GM23248 (cell line): ENCODE measurements at regions not wholly inside any gene's neighbourhood (a gene's known extent, or its start where the extent isn't known, plus 50 kb on each side); places are given as distances from the start of the nearest gene placed in this dataset.

Experiments
- DNase-seq: peaks from one replicate; pipeline ENCODE4 v3.0.0-alpha.2; 2015
- H2AFZ ChIP-seq: fragments of 200-600 bp; sonication (generic); 2 replicates; pipeline ENCODE4 v1.6.1; 2016; ENCODE audit warnings: antibody characterized with exemption
- H3F3A ChIP-seq: fragments of 200-600 bp; sonication (generic); 2 replicates; pipeline ENCODE4 v1.6.1; 2016; ENCODE audit warnings: mild to moderate bottlenecking, antibody characterized with exemption, mixed run types; ENCODE audit not compliant: insufficient read depth
- H3K27ac ChIP-seq: fragments of 200-600 bp; sonication (generic); 2 replicates; pipeline ENCODE4 v1.5.1; 2016; ENCODE audit warnings: mild to moderate bottlenecking
- H3K27me3 ChIP-seq: fragments of 200-600 bp; sonication (generic); replicated peaks from 2 replicates; pipeline ENCODE4 v1.6.1; 2016; ENCODE audit warnings: mild to moderate bottlenecking; ENCODE audit not compliant: insufficient read depth
- H3K36me3 ChIP-seq: fragments of 200-600 bp; sonication (generic); 2 replicates; pipeline ENCODE4 v1.6.1; 2016; ENCODE audit warnings: low read depth, mild to moderate bottlenecking
- H3K4me1 ChIP-seq: fragments of 200-600 bp; sonication (generic); 2 replicates; pipeline ENCODE4 v1.6.1; 2016; ENCODE audit warnings: mild to moderate bottlenecking; ENCODE audit not compliant: insufficient read depth
- H3K4me2 ChIP-seq: fragments of 200-600 bp; sonication (generic); one replicate; pipeline ENCODE4 v1.6.1; 2016; ENCODE audit warnings: mild to moderate bottlenecking; ENCODE audit not compliant: unreplicated experiment
- H3K4me3 ChIP-seq: fragments of 200-600 bp; sonication (generic); 2 replicates; pipeline ENCODE4 v1.5.1; 2016; ENCODE audit warnings: mild to moderate bottlenecking
- H3K79me2 ChIP-seq: fragments of 200-600 bp; sonication (generic); 2 replicates; pipeline ENCODE4 v1.6.1; 2016; ENCODE audit warnings: mild to moderate bottlenecking; ENCODE audit not compliant: insufficient read depth
- H3K9ac ChIP-seq: fragments of 200-600 bp; sonication (generic); 2 replicates; pipeline ENCODE4 v1.6.1; 2016; ENCODE audit warnings: mild to moderate bottlenecking
- H3K9me2 ChIP-seq: fragments of 200-600 bp; sonication (generic); 2 replicates; pipeline ENCODE4 v1.6.1; 2016; ENCODE audit warnings: mixed run types, mild to moderate bottlenecking, moderate library complexity; ENCODE audit not compliant: insufficient read depth
- H3K9me3 ChIP-seq: fragments of 200-600 bp; sonication (generic); one replicate; pipeline ENCODE4 v1.6.1; 2017; ENCODE audit warnings: low read depth
- H4K20me1 ChIP-seq: fragments of 200-600 bp; sonication (generic); 2 replicates; pipeline ENCODE4 v1.6.0; 2016; ENCODE audit not compliant: insufficient read depth
- EZH2 ChIP-seq: fragments of 200-600 bp; sonication (generic); IDR thresholded peaks from 2 replicates; pipeline ENCODE4 v1.6.1; 2018; ENCODE audit warnings: antibody characterized with exemption, mild to moderate bottlenecking; ENCODE audit not compliant: insufficient read depth, poor library complexity, severe bottlenecking
- EZH2phosphoT487 ChIP-seq: fragments of 200-600 bp; sonication (generic); IDR thresholded peaks from 2 replicates; pipeline ENCODE4 v1.6.1; 2018; ENCODE audit warnings: antibody characterized with exemption, moderate library complexity, mild to moderate bottlenecking, low read depth; ENCODE audit not compliant: insufficient read depth
- WGBS, 2 experiments: methylation state at CpG; one replicate each; pipeline ENCODE4 v1.1.6; 2015 to 2017; ENCODE audit warnings: low lambda C conversion rate in 2 of 2, low coverage in 1 of 2; ENCODE audit errors: missing lambda C conversion rate in 2 of 2; 5-methylcytosine and 5-hydroxymethylcytosine counted together
- in situ Hi-C: fragments of 300-500 bp; cut with MboI; formaldehyde crosslinking; loops from 2 replicates; pipeline ENCODE4 v1.15.0; 2020

- no peaks in the 10 kb centered on the region for H3K36me3 ChIP-seq
- peaks cover 26% of the 10 kb centered on the region; the same call in 1 of the 2 replicates for H3F3A ChIP-seq
- H3K27me3 ChIP-seq = no peaks in the 10 kb centered on the region
- no peaks in the 10 kb centered on the region for H3K9me2 ChIP-seq
- peak overlapping the region; percentile 61 for H3K27ac ChIP-seq
- peaks cover 32% of the 10 kb centered on the region for H3K4me1 ChIP-seq
- H3K9ac ChIP-seq = no peak overlapping the region
- in situ Hi-C loops = no loop called here
- no peak for DNase-seq
- WGBS, 2 experiments = 72 to 74% methylated on average over 3 of the region's 3 CpGs
- no peak for TF ChIP-seq EZH2phosphoT487
- TF ChIP-seq EZH2 = no peak
- H3K79me2 ChIP-seq = no peaks in the 10 kb centered on the region
- H3K4me2 ChIP-seq = peak overlapping the region; percentile 18
- peak overlapping the region; percentile 45; the same call in 1 of the 2 replicates for H2AFZ ChIP-seq
- peaks cover 7% of the 10 kb centered on the region for H3K9me3 ChIP-seq
- no peaks in the 10 kb centered on the region for H4K20me1 ChIP-seq
- H3K4me3 ChIP-seq = no peak overlapping the region
These were observed 66.2 kb upstream of the CORO2B start for GRCh38 chr15:68512598-68512997.

- Histone ChIP-seq H3K36me3 (no peaks in the 10 kb centered on the region), H3K4me1 (peaks cover 39% of the 10 kb centered on the region), H3K27me3 (no peaks in the 10 kb centered on the region), H3K4me2 (no peak overlapping the region), H4K20me1 (no peaks in the 10 kb centered on the region), H2AFZ (no peak overlapping the region), H3K9ac (no peak overlapping the region), H3K9me2 (no peaks in the 10 kb centered on the region), H3K9me3 (peaks cover 7% of the 10 kb centered on the region), H3K27ac (no peak overlapping the region), H3K79me2 (no peaks in the 10 kb centered on the region), H3F3A (peaks cover 26% of the 10 kb centered on the region; the same call in 1 of the 2 replicates), H3K4me3 (no peak overlapping the region)
- no peak for TF ChIP-seq EZH2
- TF ChIP-seq EZH2phosphoT487 = no peak
- in situ Hi-C loops = no loop called here
- 82 to 84% methylated on average over 6 of the region's 6 CpGs for WGBS, 2 experiments
- no peak for DNase-seq
These were observed 63.3 kb upstream of the CORO2B start for GRCh38 chr15:68515371-68516095.

- Histone ChIP-seq H3K4me1 (peaks cover 21% of the 10 kb centered on the region), H3K4me3 (no peak overlapping the region), H3K36me3 (no peaks in the 10 kb centered on the region), H3K79me2 (no peaks in the 10 kb centered on the region), H3K9ac (peak overlapping the region; percentile 1; the same call in 1 of the 2 replicates), H3K27ac (peak overlapping the region; percentile 1; the same call in 1 of the 2 replicates), H3K4me2 (no peak overlapping the region), H2AFZ (peak overlapping the region; percentile 4; the same call in 1 of the 2 replicates), H4K20me1 (no peaks in the 10 kb centered on the region), H3K9me2 (no peaks in the 10 kb centered on the region), H3K27me3 (no peaks in the 10 kb centered on the region), H3K9me3 (peaks cover 7% of the 10 kb centered on the region), H3F3A (peaks cover 12% of the 10 kb centered on the region; the same call in 1 of the 2 replicates)
- 57 to 75% methylated on average over 6 of the region's 6 CpGs for WGBS, 2 experiments
- no peak for TF ChIP-seq EZH2
- TF ChIP-seq EZH2phosphoT487 = no peak
- in situ Hi-C loops = no loop called here
- DNase-seq = peak; percentile 61
These were observed 61.5 kb upstream of the CORO2B start for GRCh38 chr15:68517285-68517761.

- in situ Hi-C loops = no loop called here
- whole genome bisulfite sequencing, 2 experiments = 68 to 72% methylated on average over 6 of the region's 6 CpGs
- H4K20me1 ChIP-seq = no peaks in the 10 kb centered on the region
- no peak overlapping the region for H3K27ac ChIP-seq
- H3K4me1 ChIP-seq = peaks cover 14% of the 10 kb centered on the region
- no peak for DNase-seq
- 0 out of 2 replicates have a peak overlapping the region, but pooled peaks have one; percentile 11 for H2AFZ ChIP-seq
- no peaks in the 10 kb centered on the region for H3K79me2 ChIP-seq
- H3K4me2 ChIP-seq = no peak overlapping the region
- H3K27me3 ChIP-seq = no peaks in the 10 kb centered on the region
- H3K36me3 ChIP-seq = no peaks in the 10 kb centered on the region
- no peaks in the 10 kb centered on the region for H3K9me2 ChIP-seq
- peaks cover 7% of the 10 kb centered on the region for H3K9me3 ChIP-seq
- TF ChIP-seq EZH2 = no peak
- TF ChIP-seq EZH2phosphoT487 = no peak
- H3F3A ChIP-seq = peaks cover 7% of the 10 kb centered on the region; the same call in 1 of the 2 replicates
- H3K4me3 ChIP-seq = no peak overlapping the region
- no peak overlapping the region for H3K9ac ChIP-seq
These were observed 60.7 kb upstream of the CORO2B start for GRCh38 chr15:68518046-68518445.
